GM23338 (cell line): ENCODE measurements at regions not wholly inside any gene's neighbourhood (a gene's known extent, or its start where the extent isn't known, plus 50 kb on each side); places are given as distances from the start of the nearest gene placed in this dataset.

Experiments used
- ATAC-seq: fragments of 200-7000 bp; cut with Tn5 transposase; 3 replicates; pipeline ENCODE4 v1.9.1; 2020
- DNase-seq: peaks from one replicate; pipeline ENCODE4 v3.0.0-alpha.2; 2015; ENCODE audit warnings: low spot score
- H2AFZ ChIP-seq: fragments of 200-600 bp; sonication (generic); 2 replicates; pipeline ENCODE4 v1.8.0; 2016; ENCODE audit warnings: antibody characterized with exemption, mild to moderate bottlenecking, moderate library complexity
- H3F3A ChIP-seq: fragments of 200-600 bp; sonication (generic); replicated peaks from 2 replicates; pipeline ENCODE4 v1.8.0; 2017; ENCODE audit warnings: antibody characterized with exemption, mixed run types, low read depth
- H3K27ac ChIP-seq: fragments of 200-600 bp; sonication (generic); 2 replicates; pipeline ENCODE4 v1.6.1; 2016; ENCODE audit warnings: low read depth
- H3K27me3 ChIP-seq: fragments of 200-600 bp; sonication (generic); 2 replicates; pipeline ENCODE4 v1.8.0; 2016; ENCODE audit warnings: mild to moderate bottlenecking, mixed run types, moderate library complexity; ENCODE audit not compliant: insufficient read depth
- H3K36me3 ChIP-seq: fragments of 200-600 bp; sonication (generic); 2 replicates; pipeline ENCODE4 v1.8.0; 2016; ENCODE audit warnings: mild to moderate bottlenecking; ENCODE audit not compliant: insufficient read depth
- H3K4me1 ChIP-seq: fragments of 200-600 bp; sonication (generic); 2 replicates; pipeline ENCODE4 v1.8.0; 2016; ENCODE audit warnings: mild to moderate bottlenecking, moderate library complexity; ENCODE audit not compliant: insufficient read depth
- H3K4me2 ChIP-seq: fragments of 200-600 bp; sonication (generic); 2 replicates; pipeline ENCODE4 v1.7.1; 2017; ENCODE audit warnings: mixed run types
- H3K4me3 ChIP-seq: fragments of 200-600 bp; sonication (generic); 2 replicates; pipeline ENCODE4 v1.6.1; 2016; ENCODE audit warnings: mixed run types
- H3K79me2 ChIP-seq: fragments of 200-600 bp; sonication (generic); replicated peaks from 2 replicates; pipeline ENCODE4 v1.8.0; 2017; ENCODE audit warnings: mild to moderate bottlenecking; ENCODE audit not compliant: insufficient read depth
- H3K9me2 ChIP-seq: fragments of 200-600 bp; sonication (generic); 2 replicates; pipeline ENCODE4 v1.8.0; 2017; ENCODE audit not compliant: insufficient read depth
- H4K20me1 ChIP-seq: fragments of 200-600 bp; sonication (generic); replicated peaks from 2 replicates; pipeline ENCODE4 v1.8.0; 2017; ENCODE audit warnings: mild to moderate bottlenecking; ENCODE audit not compliant: insufficient read depth
- H3K27ac Mint-ChIP-seq: 2 replicates; pipeline ENCODE4 v1.8.0; 2020; ENCODE audit warnings: inconsistent platforms, mild to moderate bottlenecking, moderate library complexity, mixed read lengths
- H3K27me3 Mint-ChIP-seq: 3 replicates; pipeline ENCODE4 v1.8.0; 2022; ENCODE audit warnings: low read depth, mild to moderate bottlenecking, moderate library complexity, mixed read lengths, inconsistent platforms; ENCODE audit not compliant: insufficient read depth, poor library complexity
- H3K36me3 Mint-ChIP-seq: 3 replicates; pipeline ENCODE4 v1.8.0; 2021; ENCODE audit warnings: low read depth, mild to moderate bottlenecking, inconsistent platforms, moderate library complexity, mixed read lengths
- H3K4me1 Mint-ChIP-seq: 3 replicates; pipeline ENCODE4 v1.8.0; 2020; ENCODE audit warnings: mild to moderate bottlenecking, inconsistent platforms, mixed read lengths
- H3K4me3 Mint-ChIP-seq: 3 replicates; pipeline ENCODE4 v1.8.0; 2021; ENCODE audit warnings: moderate library complexity, mild to moderate bottlenecking, inconsistent platforms, mixed read lengths
- H3K9me3 Mint-ChIP-seq: 3 replicates; pipeline ENCODE4 v1.8.0; 2020; ENCODE audit warnings: moderate library complexity, mild to moderate bottlenecking, inconsistent platforms, mixed read lengths
- CREB1 ChIP-seq: fragments of 250-450 bp; sonication (Bioruptor Pico); IDR thresholded peaks from 2 replicates; pipeline ENCODE4 v1.5.0; 2020; ENCODE audit warnings: low read depth, mild to moderate bottlenecking, moderate library complexity
- CTCF ChIP-seq, 2 experiments: fragments of 200-600 bp in 1 of 2; sonication (generic) in 1 of 2; conservative IDR thresholded peaks; 2 replicates each; pipeline versions ENCODE4 v1.5.1 to v1.6.1; 2016 to 2017; ENCODE audit warnings: antibody characterized with exemption in 2 of 2, low read depth in 2 of 2, mild to moderate bottlenecking in 2 of 2, moderate library complexity in 1 of 2
- EZH2 ChIP-seq: fragments of 200-600 bp; sonication (generic); IDR thresholded peaks from one replicate; pipeline ENCODE4 v1.8.0; 2017; ENCODE audit warnings: antibody characterized with exemption, mild to moderate bottlenecking, low read depth; ENCODE audit not compliant: unreplicated experiment
- EZH2phosphoT487 ChIP-seq: fragments of 200-600 bp; sonication (generic); IDR thresholded peaks from one replicate; pipeline ENCODE4 v1.8.1; 2018; ENCODE audit warnings: antibody characterized with exemption; ENCODE audit not compliant: unreplicated experiment
- REST ChIP-seq: IDR thresholded peaks from one replicate; pipeline ENCODE4 v1.6.1; 2018; ENCODE audit warnings: antibody characterized with exemption; ENCODE audit not compliant: unreplicated experiment
- STAT1 ChIP-seq: IDR thresholded peaks from one replicate; pipeline ENCODE4 v1.6.1; 2016; ENCODE audit warnings: antibody characterized with exemption; ENCODE audit not compliant: unreplicated experiment
- ZNF114 ChIP-seq: fragments of 250-450 bp; sonication (Bioruptor Pico); IDR thresholded peaks from 2 replicates; pipeline ENCODE4 v1.5.0; 2020; ENCODE audit warnings: mild to moderate bottlenecking, moderate library complexity
- ZNF331 ChIP-seq: fragments of 250-450 bp; sonication (Bioruptor Pico); IDR thresholded peaks from 2 replicates; pipeline ENCODE4 v1.5.0; 2020; ENCODE audit warnings: low read depth, mild to moderate bottlenecking, moderate library complexity
- TF ChIP-seq, protein P1 (sequence below): IDR thresholded peaks from 2 replicates; pipeline ENCODE4 v1.6.1; 2016; ENCODE audit warnings: antibody characterized with exemption

DNA sequence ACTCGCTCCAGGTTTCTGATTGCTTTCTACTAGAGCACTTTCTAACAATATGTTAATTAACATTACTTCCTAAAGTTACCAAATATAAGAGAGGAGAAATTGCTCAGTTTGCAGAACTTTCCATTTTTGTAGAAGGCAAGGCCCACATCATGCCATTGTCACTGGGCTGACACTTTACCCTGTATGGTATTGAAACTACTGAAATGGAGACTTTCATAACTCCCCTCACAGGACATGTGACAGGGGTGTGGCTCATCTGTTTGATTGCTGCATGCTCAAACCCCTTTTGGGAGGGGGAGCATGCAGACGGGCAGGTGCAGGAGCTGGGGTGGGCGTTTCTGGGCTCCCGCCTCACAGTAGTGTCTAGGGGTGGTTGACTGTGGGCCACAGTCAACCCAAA is 206.3 kb upstream of the GHR start (continued):
- TF ChIP-seq REST (no peak), EZH2 (no peak), STAT1 (no peak)

DNA sequence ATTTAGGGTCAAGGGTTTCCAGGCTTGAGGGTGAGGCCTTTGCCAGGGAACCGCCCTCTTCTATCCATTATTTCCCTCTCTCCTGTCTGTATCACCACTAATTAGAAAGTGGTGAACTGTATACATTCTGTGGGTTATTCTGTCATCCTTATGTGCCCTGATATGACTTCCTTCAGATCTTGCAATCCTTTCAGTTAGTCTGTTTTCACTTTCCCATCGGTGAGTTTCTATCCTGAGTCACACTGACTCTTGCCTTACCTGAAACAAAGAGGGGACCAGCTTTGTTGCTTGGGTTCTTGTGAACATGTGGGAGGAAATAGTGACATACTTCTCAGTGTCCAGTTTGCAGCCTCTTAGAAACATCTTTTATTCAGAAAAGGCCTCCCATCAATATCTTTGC is 205.4 kb upstream of the GHR start:
- no peak overlapping the region for H3K4me3 Mint-ChIP-seq
- Histone ChIP-seq H4K20me1 (no peaks in the 10 kb centered on the region), H3K27ac (no peak overlapping the region), H3F3A (no peaks in the 10 kb centered on the region), H2AFZ (0 out of 2 replicates have a peak overlapping the region, but pooled peaks have one; percentile 9), H3K79me2 (no peaks in the 10 kb centered on the region), H3K4me2 (no peak overlapping the region), H3K36me3 (no peaks in the 10 kb centered on the region), H3K4me1 (no peaks in the 10 kb centered on the region), H3K4me3 (no peak overlapping the region), H3K9me2 (peaks cover 18% of the 10 kb centered on the region; the same call in 1 of the 2 replicates), H3K27me3 (no peaks in the 10 kb centered on the region)
- peaks cover 13% of the 10 kb centered on the region for H3K9me3 Mint-ChIP-seq
- no peaks in the 10 kb centered on the region for H3K4me1 Mint-ChIP-seq
- no peak for DNase-seq
- H3K36me3 Mint-ChIP-seq = no peaks in the 10 kb centered on the region
- no peak overlapping the region for H3K27ac Mint-ChIP-seq
- ATAC-seq = no peak
- H3K27me3 Mint-ChIP-seq = no peaks in the 10 kb centered on the region
- TF ChIP-seq, protein P1, sequence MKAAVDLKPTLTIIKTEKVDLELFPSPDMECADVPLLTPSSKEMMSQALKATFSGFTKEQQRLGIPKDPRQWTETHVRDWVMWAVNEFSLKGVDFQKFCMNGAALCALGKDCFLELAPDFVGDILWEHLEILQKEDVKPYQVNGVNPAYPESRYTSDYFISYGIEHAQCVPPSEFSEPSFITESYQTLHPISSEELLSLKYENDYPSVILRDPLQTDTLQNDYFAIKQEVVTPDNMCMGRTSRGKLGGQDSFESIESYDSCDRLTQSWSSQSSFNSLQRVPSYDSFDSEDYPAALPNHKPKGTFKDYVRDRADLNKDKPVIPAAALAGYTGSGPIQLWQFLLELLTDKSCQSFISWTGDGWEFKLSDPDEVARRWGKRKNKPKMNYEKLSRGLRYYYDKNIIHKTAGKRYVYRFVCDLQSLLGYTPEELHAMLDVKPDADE = no peak
- no peak for TF ChIP-seq REST
- no peak for TF ChIP-seq ZNF114
- no peak for TF ChIP-seq ZNF331 (CRISPR knock-in tag)
- TF ChIP-seq EZH2phosphoT487 = no peak
- no peak for TF ChIP-seq EZH2
- TF ChIP-seq CREB1 = no peak
- TF ChIP-seq CTCF (conservative IDR thresholded peaks at IDR 0.05; ENCODE audit: low read depth in 2 of 2) = no peak
- TF ChIP-seq STAT1 = no peak
